ENCODE measurements at regions not wholly inside any gene's neighbourhood (a gene's known extent, or its start where the extent isn't known, plus 50 kb on each side); places are given as distances from the start of the nearest gene placed in this dataset.

DNA sequence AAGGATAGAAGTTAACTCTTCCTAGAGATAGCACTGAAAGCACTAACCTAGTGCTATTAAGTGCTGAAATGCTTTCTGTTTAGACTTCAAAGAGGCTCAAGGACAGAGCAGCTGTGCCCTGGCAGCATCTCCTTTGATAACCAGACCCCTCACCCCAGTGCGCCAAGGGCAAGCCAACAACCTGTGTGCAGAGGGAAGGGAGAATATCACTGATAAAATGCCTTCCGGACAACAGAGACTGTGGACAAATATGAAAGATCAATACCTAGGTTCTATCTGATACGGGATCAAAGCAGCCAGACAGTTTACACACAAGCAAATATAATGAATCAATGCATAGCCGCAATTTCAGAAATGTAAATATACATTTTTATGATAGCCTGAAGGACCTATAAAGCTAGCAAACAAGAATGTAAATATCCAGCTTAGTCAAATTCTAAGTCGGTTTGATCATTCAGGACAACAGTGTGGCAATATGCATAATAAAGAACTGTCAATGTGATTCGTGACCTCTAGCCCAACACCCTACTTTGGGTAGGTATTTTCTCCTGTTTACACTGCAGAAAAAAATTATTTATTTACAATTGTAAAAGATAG, 91.8 kb upstream of the RFX8 start:
- Histone ChIP-seq H3K4me3 (ENCODE audit: insufficient read length, low read depth) (no peak overlapping the region), H3K9me3 (ENCODE audit: insufficient read depth, low read length) (no peaks in the 10 kb centered on the region), H3K9ac (ENCODE audit: insufficient read length, low read depth) (no peak overlapping the region), H3K27me3 (ENCODE audit: insufficient read depth, insufficient read length) (no peaks in the 10 kb centered on the region), H3K4me1 (ENCODE audit: insufficient read depth, insufficient read length) (peaks cover 3% of the 10 kb centered on the region), H3K36me3 (ENCODE audit: insufficient read depth, insufficient read length, low read length) (no peaks in the 10 kb centered on the region)
- TF ChIP-seq SUZ12 (IDR thresholded peaks at IDR 0.05; ENCODE audit: extremely low read depth, insufficient read depth, insufficient read length) (no peak), ZNF274 (IDR thresholded peaks at IDR 0.05; ENCODE audit: low read depth, low read length) (no peak), YY1 (IDR thresholded peaks at IDR 0.05; ENCODE audit: insufficient read depth, insufficient read length) (no peak)
- no peak for DNase-seq (ENCODE audit: low read depth, low spot score)

DNA sequence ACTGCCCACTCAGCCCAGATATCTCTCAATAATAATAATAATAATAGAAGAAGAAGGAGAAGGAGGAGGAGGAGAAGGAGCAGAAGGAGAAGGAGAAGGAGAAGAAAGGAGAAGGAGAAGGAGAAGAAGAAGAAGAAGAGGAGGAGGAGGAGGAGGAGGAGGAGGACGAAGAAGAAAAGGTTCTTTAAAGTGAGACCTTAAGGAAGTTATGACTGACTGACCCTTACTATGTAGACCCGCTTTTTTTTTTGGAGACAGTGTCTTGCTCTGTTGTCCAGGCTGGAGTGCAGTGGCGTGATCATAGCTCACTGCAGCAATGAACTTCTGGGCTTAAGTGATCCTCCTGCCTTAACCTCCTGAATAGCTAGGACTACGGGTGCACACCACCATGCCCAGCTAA, 88.9 kb upstream of the RFX8 start:
- DNase-seq (ENCODE audit: low read depth, low spot score): no peak
- H3K27me3 ChIP-seq (ENCODE audit: insufficient read depth, insufficient read length): no peaks in the 10 kb centered on the region
- H3K36me3 ChIP-seq (ENCODE audit: insufficient read depth, insufficient read length, low read length): no peaks in the 10 kb centered on the region
- peaks cover 14% of the 10 kb centered on the region for H3K9me3 ChIP-seq (ENCODE audit: insufficient read depth, low read length)
- H3K4me3 ChIP-seq (ENCODE audit: insufficient read length, low read depth): no peak overlapping the region
- TF ChIP-seq ZNF274 (IDR thresholded peaks at IDR 0.05; ENCODE audit: low read depth, low read length) (no peak), SUZ12 (IDR thresholded peaks at IDR 0.05; ENCODE audit: extremely low read depth, insufficient read depth, insufficient read length) (no peak), YY1 (IDR thresholded peaks at IDR 0.05; ENCODE audit: insufficient read depth, insufficient read length) (no peak)
- H3K4me1 ChIP-seq (ENCODE audit: insufficient read depth, insufficient read length): peaks cover 5% of the 10 kb centered on the region
- H3K9ac ChIP-seq (ENCODE audit: insufficient read length, low read depth): no peak overlapping the region

GRCh38 chr2:101560780-101561315, 85.9 kb upstream of the RFX8 start:
- Histone ChIP-seq H3K36me3 (ENCODE audit: insufficient read depth, insufficient read length, low read length) (no peaks in the 10 kb centered on the region), H3K27me3 (ENCODE audit: insufficient read depth, insufficient read length) (no peaks in the 10 kb centered on the region), H3K9ac (ENCODE audit: insufficient read length, low read depth) (no peak overlapping the region), H3K4me3 (ENCODE audit: insufficient read length, low read depth) (no peak overlapping the region), H3K4me1 (ENCODE audit: insufficient read depth, insufficient read length) (peaks cover 5% of the 10 kb centered on the region), H3K9me3 (ENCODE audit: insufficient read depth, low read length) (peaks cover 14% of the 10 kb centered on the region)
- no peak for DNase-seq (ENCODE audit: low read depth, low spot score)
- TF ChIP-seq ZNF274 (IDR thresholded peaks at IDR 0.05; ENCODE audit: low read depth, low read length): no peak
- TF ChIP-seq SUZ12 (IDR thresholded peaks at IDR 0.05; ENCODE audit: extremely low read depth, insufficient read depth, insufficient read length): no peak
- TF ChIP-seq YY1 (IDR thresholded peaks at IDR 0.05; ENCODE audit: insufficient read depth, insufficient read length): no peak

DNA sequence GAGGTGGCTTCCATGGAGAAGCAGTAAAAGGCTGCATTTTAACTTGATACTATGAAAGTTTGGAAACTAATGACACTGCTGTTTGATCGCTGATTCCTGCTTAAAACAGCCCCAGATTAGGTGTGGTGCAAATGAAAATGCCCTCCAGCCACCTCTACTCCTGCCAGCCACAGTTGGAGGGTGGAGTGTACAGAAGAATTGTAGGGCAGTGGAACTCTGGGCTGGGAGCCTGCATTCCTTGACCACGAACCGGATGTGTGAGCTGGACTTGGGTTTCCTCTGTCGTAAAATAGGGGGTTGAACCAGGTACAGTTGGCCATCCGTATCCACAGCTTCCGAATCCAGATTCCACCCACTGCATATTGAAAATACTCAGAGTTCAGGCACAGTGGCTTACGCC, 84.6 kb upstream of the RFX8 start:
- DNase-seq (ENCODE audit: low read depth, low spot score): no peak
- Histone ChIP-seq H3K4me3 (ENCODE audit: insufficient read length, low read depth) (no peak overlapping the region), H3K36me3 (ENCODE audit: insufficient read depth, insufficient read length, low read length) (no peaks in the 10 kb centered on the region), H3K4me1 (ENCODE audit: insufficient read depth, insufficient read length) (peaks cover 5% of the 10 kb centered on the region), H3K9me3 (ENCODE audit: insufficient read depth, low read length) (peaks cover 14% of the 10 kb centered on the region), H3K9ac (ENCODE audit: insufficient read length, low read depth) (no peak overlapping the region), H3K27me3 (ENCODE audit: insufficient read depth, insufficient read length) (no peaks in the 10 kb centered on the region)
- no peak for TF ChIP-seq YY1 (IDR thresholded peaks at IDR 0.05; ENCODE audit: insufficient read depth, insufficient read length)
- TF ChIP-seq SUZ12 (IDR thresholded peaks at IDR 0.05; ENCODE audit: extremely low read depth, insufficient read depth, insufficient read length): no peak
- TF ChIP-seq ZNF274 (IDR thresholded peaks at IDR 0.05; ENCODE audit: low read depth, low read length): no peak

GRCh38 chr2:101558740-101559525, 84.0 kb upstream of the RFX8 start:
- peaks cover 14% of the 10 kb centered on the region for H3K9me3 ChIP-seq (ENCODE audit: insufficient read depth, low read length)
- TF ChIP-seq YY1 (IDR thresholded peaks at IDR 0.05; ENCODE audit: insufficient read depth, insufficient read length) (no peak), SUZ12 (IDR thresholded peaks at IDR 0.05; ENCODE audit: extremely low read depth, insufficient read depth, insufficient read length) (no peak), ZNF274 (IDR thresholded peaks at IDR 0.05; ENCODE audit: low read depth, low read length) (no peak)
- peaks cover 5% of the 10 kb centered on the region for H3K4me1 ChIP-seq (ENCODE audit: insufficient read depth, insufficient read length)
- H3K36me3 ChIP-seq (ENCODE audit: insufficient read depth, insufficient read length, low read length): no peaks in the 10 kb centered on the region
- H3K27me3 ChIP-seq (ENCODE audit: insufficient read depth, insufficient read length): no peaks in the 10 kb centered on the region
- no peak overlapping the region for H3K4me3 ChIP-seq (ENCODE audit: insufficient read length, low read depth)
- no peak overlapping the region for H3K9ac ChIP-seq (ENCODE audit: insufficient read length, low read depth)
- DNase-seq (ENCODE audit: low read depth, low spot score): no peak

- Histone ChIP-seq H3K4me3 (ENCODE audit: insufficient read length, low read depth) (no peak overlapping the region), H3K36me3 (ENCODE audit: insufficient read depth, insufficient read length, low read length) (no peaks in the 10 kb centered on the region), H3K4me1 (ENCODE audit: insufficient read depth, insufficient read length) (peaks cover 5% of the 10 kb centered on the region), H3K9ac (ENCODE audit: insufficient read length, low read depth) (no peak overlapping the region), H3K27me3 (ENCODE audit: insufficient read depth, insufficient read length) (no peaks in the 10 kb centered on the region), H3K9me3 (ENCODE audit: insufficient read depth, low read length) (peaks cover 14% of the 10 kb centered on the region)
- no peak for DNase-seq (ENCODE audit: low read depth, low spot score)
- TF ChIP-seq ZNF274 (IDR thresholded peaks at IDR 0.05; ENCODE audit: low read depth, low read length) (no peak), YY1 (IDR thresholded peaks at IDR 0.05; ENCODE audit: insufficient read depth, insufficient read length) (no peak), SUZ12 (IDR thresholded peaks at IDR 0.05; ENCODE audit: extremely low read depth, insufficient read depth, insufficient read length) (no peak)
Measured at GRCh38 chr2:101556033-101556459, 81.1 kb upstream of the RFX8 start.

DNA sequence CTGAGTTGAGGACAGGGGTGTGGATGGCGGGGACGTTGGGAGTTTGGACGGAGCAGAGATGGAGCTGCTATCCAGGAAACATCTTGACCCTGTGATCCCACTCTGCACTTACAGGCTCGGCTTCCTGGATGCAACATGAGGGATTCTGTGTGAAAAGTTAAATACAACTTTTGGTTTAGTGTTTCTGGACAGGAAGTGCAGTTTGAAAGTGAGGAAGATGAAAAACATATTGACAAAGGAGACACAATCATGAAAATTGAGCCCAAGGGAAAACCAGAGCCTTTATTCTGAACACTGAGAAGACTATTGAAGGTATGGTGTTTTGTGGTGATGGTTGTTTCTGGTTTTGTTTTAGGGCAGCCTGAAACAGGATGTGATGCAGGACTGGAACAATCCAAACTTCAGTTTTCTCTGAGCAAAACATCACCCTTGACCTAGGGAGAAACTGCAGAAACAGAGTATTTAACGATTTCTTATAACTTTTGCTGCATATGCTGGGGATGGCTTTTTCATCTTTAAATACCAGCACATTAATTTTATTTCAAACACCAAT, 76.5 kb upstream of the RFX8 start:
- peaks cover 2% of the 10 kb centered on the region for H3K4me1 ChIP-seq (ENCODE audit: insufficient read depth, insufficient read length)
- no peaks in the 10 kb centered on the region for H3K9me3 ChIP-seq (ENCODE audit: insufficient read depth, low read length)
- H3K36me3 ChIP-seq (ENCODE audit: insufficient read depth, insufficient read length, low read length): no peaks in the 10 kb centered on the region
- DNase-seq (ENCODE audit: low read depth, low spot score): no peak
- H3K4me3 ChIP-seq (ENCODE audit: insufficient read length, low read depth): no peak overlapping the region
- no peaks in the 10 kb centered on the region for H3K27me3 ChIP-seq (ENCODE audit: insufficient read depth, insufficient read length)
- no peak overlapping the region for H3K9ac ChIP-seq (ENCODE audit: insufficient read length, low read depth)
- TF ChIP-seq ZNF274 (IDR thresholded peaks at IDR 0.05; ENCODE audit: low read depth, low read length) (no peak), SUZ12 (IDR thresholded peaks at IDR 0.05; ENCODE audit: extremely low read depth, insufficient read depth, insufficient read length) (no peak), YY1 (IDR thresholded peaks at IDR 0.05; ENCODE audit: insufficient read depth, insufficient read length) (no peak)

All from NT2/D1 (cell line).